ENCODE measurements at regions not wholly inside any gene's neighbourhood (a gene's known extent, or its start where the extent isn't known, plus 50 kb on each side); places are given as distances from the start of the nearest gene placed in this dataset.

DNA sequence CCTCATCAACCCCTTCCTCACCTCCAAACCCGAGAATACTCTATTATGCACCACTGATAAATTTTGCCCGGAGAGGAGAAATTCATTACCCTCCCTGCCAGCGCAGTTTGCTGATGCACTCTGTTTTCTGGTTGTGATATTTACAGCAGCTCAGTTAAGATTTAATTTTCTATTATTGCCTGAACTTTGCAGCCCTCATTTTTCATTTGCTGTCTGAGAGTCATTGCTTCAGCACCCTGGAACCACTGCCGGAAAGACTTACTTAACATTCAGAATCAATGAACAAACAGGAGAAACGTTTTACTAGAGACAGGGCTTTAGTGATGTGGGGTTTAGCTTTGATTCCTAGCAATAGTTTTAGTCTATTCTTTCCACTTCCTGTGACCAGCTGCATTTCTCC lies 56.7 kb upstream of the MAMDC2 start:
- no peaks in the 10 kb centered on the region for H3K27me3 ChIP-seq (ENCODE audit: insufficient read depth, low read length, poor library complexity, severe bottlenecking)
- no peaks in the 10 kb centered on the region for H3K79me2 ChIP-seq (ENCODE audit: insufficient read depth, low read length)
- TF ChIP-seq, protein P1, sequence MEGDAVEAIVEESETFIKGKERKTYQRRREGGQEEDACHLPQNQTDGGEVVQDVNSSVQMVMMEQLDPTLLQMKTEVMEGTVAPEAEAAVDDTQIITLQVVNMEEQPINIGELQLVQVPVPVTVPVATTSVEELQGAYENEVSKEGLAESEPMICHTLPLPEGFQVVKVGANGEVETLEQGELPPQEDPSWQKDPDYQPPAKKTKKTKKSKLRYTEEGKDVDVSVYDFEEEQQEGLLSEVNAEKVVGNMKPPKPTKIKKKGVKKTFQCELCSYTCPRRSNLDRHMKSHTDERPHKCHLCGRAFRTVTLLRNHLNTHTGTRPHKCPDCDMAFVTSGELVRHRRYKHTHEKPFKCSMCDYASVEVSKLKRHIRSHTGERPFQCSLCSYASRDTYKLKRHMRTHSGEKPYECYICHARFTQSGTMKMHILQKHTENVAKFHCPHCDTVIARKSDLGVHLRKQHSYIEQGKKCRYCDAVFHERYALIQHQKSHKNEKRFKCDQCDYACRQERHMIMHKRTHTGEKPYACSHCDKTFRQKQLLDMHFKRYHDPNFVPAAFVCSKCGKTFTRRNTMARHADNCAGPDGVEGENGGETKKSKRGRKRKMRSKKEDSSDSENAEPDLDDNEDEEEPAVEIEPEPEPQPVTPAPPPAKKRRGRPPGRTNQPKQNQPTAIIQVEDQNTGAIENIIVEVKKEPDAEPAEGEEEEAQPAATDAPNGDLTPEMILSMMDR (conservative IDR thresholded peaks at IDR 0.05; ENCODE audit: low read length), result no peak
- TF ChIP-seq EZH2phosphoT487 (IDR thresholded peaks at IDR 0.05; ENCODE audit: borderline replicate concordance), result no peak
- H2AFZ ChIP-seq (ENCODE audit: low read length), result no peak overlapping the region
- H3K4me2 ChIP-seq (ENCODE audit: low read depth, low read length, poor library complexity, severe bottlenecking), result no peak overlapping the region
- no peaks in the 10 kb centered on the region for H3K36me3 ChIP-seq (ENCODE audit: insufficient read depth, low read length)
- no peaks in the 10 kb centered on the region for H3K9me2 ChIP-seq (replicated peaks; ENCODE audit: low read depth, low read length)
- H3K4me1 ChIP-seq (ENCODE audit: insufficient read depth, low read length, poor library complexity, severe bottlenecking), result peaks cover 14% of the 10 kb centered on the region
- no peaks in the 10 kb centered on the region for H3K9me3 ChIP-seq (ENCODE audit: insufficient read depth, low read depth, low read length)
- no peaks in the 10 kb centered on the region for H3F3A ChIP-seq (ENCODE audit: low read depth)
- no peaks in the 10 kb centered on the region for H4K20me1 ChIP-seq (ENCODE audit: insufficient read depth, low read length, poor library complexity, severe bottlenecking)
- no peak overlapping the region for H3K4me3 ChIP-seq (ENCODE audit: low read length, poor library complexity, severe bottlenecking)
- no peak overlapping the region for H3K9ac ChIP-seq (ENCODE audit: low read depth, low read length, poor library complexity, severe bottlenecking)

DNA sequence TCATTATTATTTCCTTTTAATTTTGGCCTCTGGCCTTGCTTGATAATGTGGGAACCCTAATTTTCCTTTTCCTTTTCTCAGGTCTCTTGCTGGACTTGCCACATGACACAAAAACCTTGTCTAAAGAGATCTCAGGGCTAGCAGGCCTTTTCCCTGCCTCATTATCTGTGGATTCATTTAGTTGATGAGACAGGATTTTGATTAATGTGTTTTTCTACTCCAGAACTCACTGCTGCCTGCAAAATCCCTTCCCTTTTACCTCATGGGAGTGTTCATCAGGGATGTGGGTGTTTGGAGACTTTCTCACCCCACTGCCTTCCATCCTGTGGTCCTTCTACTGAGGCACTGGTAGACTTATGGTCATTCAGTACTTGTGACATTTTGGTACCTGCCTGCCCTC lies 56.2 kb upstream of the MAMDC2 start:
- Histone ChIP-seq H4K20me1 (ENCODE audit: insufficient read depth, low read length, poor library complexity, severe bottlenecking) (no peaks in the 10 kb centered on the region), H2AFZ (ENCODE audit: low read length) (no peak overlapping the region)

DNA sequence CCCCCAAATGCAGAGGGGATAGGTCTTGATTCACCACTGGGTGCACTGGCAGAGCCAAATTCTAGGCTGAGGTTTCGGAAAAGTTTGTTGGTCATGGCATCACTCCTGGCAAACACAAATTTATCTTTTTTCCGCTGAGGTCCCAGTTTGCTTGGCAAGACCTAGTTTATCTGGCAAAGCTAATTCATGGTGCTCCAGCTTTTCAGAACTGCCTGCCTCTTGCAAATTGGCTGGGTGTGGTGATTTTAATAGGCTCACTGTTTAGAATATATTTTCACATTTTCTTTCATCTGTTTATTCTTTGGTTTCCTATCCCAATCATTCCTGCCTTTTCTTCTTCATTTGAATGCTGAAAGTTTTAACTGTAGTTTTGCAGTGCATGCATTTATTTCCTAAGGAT lies 50.5 kb upstream of the MAMDC2 start:
- no peaks in the 10 kb centered on the region for H3K9me2 ChIP-seq (replicated peaks; ENCODE audit: low read depth, low read length)
- no peak overlapping the region for H3K9ac ChIP-seq (ENCODE audit: low read depth, low read length, poor library complexity, severe bottlenecking)
- no peak overlapping the region for H2AFZ ChIP-seq (ENCODE audit: low read length)
- H3K36me3 ChIP-seq (ENCODE audit: insufficient read depth, low read length), result no peaks in the 10 kb centered on the region
- H4K20me1 ChIP-seq (ENCODE audit: insufficient read depth, low read length, poor library complexity, severe bottlenecking), result no peaks in the 10 kb centered on the region
- no peaks in the 10 kb centered on the region for H3F3A ChIP-seq (ENCODE audit: low read depth)
- no peaks in the 10 kb centered on the region for H3K79me2 ChIP-seq (ENCODE audit: insufficient read depth, low read length)
- H3K4me2 ChIP-seq (ENCODE audit: low read depth, low read length, poor library complexity, severe bottlenecking), result no peak overlapping the region
- no peaks in the 10 kb centered on the region for H3K27me3 ChIP-seq (ENCODE audit: insufficient read depth, low read length, poor library complexity, severe bottlenecking)
- no peaks in the 10 kb centered on the region for H3K9me3 ChIP-seq (ENCODE audit: insufficient read depth, low read depth, low read length)
- H3K4me1 ChIP-seq (ENCODE audit: insufficient read depth, low read length, poor library complexity, severe bottlenecking), result no peaks in the 10 kb centered on the region
- H3K4me3 ChIP-seq (ENCODE audit: low read length, poor library complexity, severe bottlenecking), result no peak overlapping the region
- TF ChIP-seq EZH2phosphoT487 (IDR thresholded peaks at IDR 0.05; ENCODE audit: borderline replicate concordance), result no peak
- TF ChIP-seq, protein P1 (conservative IDR thresholded peaks at IDR 0.05; ENCODE audit: low read length), result no peak

More for the DNA sequence above, 56.2 kb upstream of the MAMDC2 start:
- Histone ChIP-seq H3K9me2 (replicated peaks; ENCODE audit: low read depth, low read length) (no peaks in the 10 kb centered on the region), H3K9ac (ENCODE audit: low read depth, low read length, poor library complexity, severe bottlenecking) (no peak overlapping the region), H3K4me2 (ENCODE audit: low read depth, low read length, poor library complexity, severe bottlenecking) (no peak overlapping the region), H3K4me1 (ENCODE audit: insufficient read depth, low read length, poor library complexity, severe bottlenecking) (peaks cover 9% of the 10 kb centered on the region), H3K79me2 (ENCODE audit: insufficient read depth, low read length) (no peaks in the 10 kb centered on the region), H3K4me3 (ENCODE audit: low read length, poor library complexity, severe bottlenecking) (no peak overlapping the region), H3K36me3 (ENCODE audit: insufficient read depth, low read length) (no peaks in the 10 kb centered on the region), H3F3A (ENCODE audit: low read depth) (no peaks in the 10 kb centered on the region), H3K9me3 (ENCODE audit: insufficient read depth, low read depth, low read length) (no peaks in the 10 kb centered on the region), H3K27me3 (ENCODE audit: insufficient read depth, low read length, poor library complexity, severe bottlenecking) (no peaks in the 10 kb centered on the region)
- TF ChIP-seq, protein P1 (conservative IDR thresholded peaks at IDR 0.05; ENCODE audit: low read length), result no peak
- no peak for TF ChIP-seq EZH2phosphoT487 (IDR thresholded peaks at IDR 0.05; ENCODE audit: borderline replicate concordance)

Measured in Loucy (cell line).